RCC 7860 (cell line): ENCODE measurements at regions not wholly inside any gene's neighbourhood (a gene's known extent, or its start where the extent isn't known, plus 50 kb on each side); places are given as distances from the start of the nearest gene placed in this dataset.

Source experiments
- DNase-seq: peaks from one replicate; pipeline ENCODE4 v3.0.0-alpha.2; 2015; ENCODE audit warnings: low spot score
- FAIRE-seq: peaks from 2 replicates; lab custom pipeline; 2012; peaks lifted over from hg19 to GRCh38; lab: Jason Lieb, UNC

GRCh38 chr18:56188529-56189275 lies 449.7 kb downstream of the TXNL1 start:
- FAIRE-seq (no peak), DNase-seq (no peak)

- no peak for DNase-seq
- FAIRE-seq, result no peak
Measured at GRCh38 chr18:56186319-56186718, 452.1 kb downstream of the TXNL1 start.

- no peak for DNase-seq
- FAIRE-seq, result no peak
Measured at GRCh38 chr18:56185126-56185525, 453.3 kb downstream of the TXNL1 start.

- FAIRE-seq (no peak), DNase-seq (no peak)
Measured at GRCh38 chr18:56176751-56177150, 461.6 kb downstream of the TXNL1 start.

GRCh38 chr18:56175330-56176001 lies 462.9 kb downstream of the TXNL1 start:
- FAIRE-seq (no peak), DNase-seq (no peak)

GRCh38 chr18:56173542-56174220 lies 464.7 kb downstream of the TXNL1 start:
- DNase-seq (no peak), FAIRE-seq (no peak)

- no peak for FAIRE-seq
Measured at GRCh38 chr18:56172527-56172926, 465.9 kb downstream of the TXNL1 start.

GRCh38 chr18:56171848-56172247 lies 466.5 kb downstream of the TXNL1 start:
- no peak for DNase-seq

More at GRCh38 chr18:56172527-56172926, 465.9 kb downstream of the TXNL1 start:
- no peak for DNase-seq

GRCh38 chr18:56168049-56168781 lies 470.2 kb downstream of the TXNL1 start:
- peak; percentile 35 for DNase-seq
- FAIRE-seq, result no peak

More at GRCh38 chr18:56171848-56172247, 466.5 kb downstream of the TXNL1 start:
- no peak for FAIRE-seq

GRCh38 chr18:56167366-56167765 lies 471.0 kb downstream of the TXNL1 start:
- no peak for DNase-seq
- no peak for FAIRE-seq

- DNase-seq (no peak), FAIRE-seq (no peak)
Measured at GRCh38 chr18:56166914-56167313, 471.5 kb downstream of the TXNL1 start.

GRCh38 chr18:56165601-56166355 lies 472.6 kb downstream of the TXNL1 start:
- DNase-seq (no peak), FAIRE-seq (no peak)

- DNase-seq (no peak), FAIRE-seq (no peak)
Measured at GRCh38 chr18:56162311-56163265, 475.8 kb downstream of the TXNL1 start.

GRCh38 chr18:56161566-56162260 lies 476.7 kb downstream of the TXNL1 start:
- no peak for FAIRE-seq
- no peak for DNase-seq

GRCh38 chr18:56158676-56159075 lies 479.7 kb downstream of the TXNL1 start:
- no peak for DNase-seq
- FAIRE-seq, result no peak

- DNase-seq (no peak), FAIRE-seq (no peak)
Measured at GRCh38 chr18:56157541-56157940, 480.9 kb downstream of the TXNL1 start.

GRCh38 chr18:56152551-56153310 lies 485.7 kb downstream of the TXNL1 start:
- FAIRE-seq (no peak), DNase-seq (no peak)

GRCh38 chr18:56148373-56148772 lies 490.0 kb downstream of the TXNL1 start:
- no peak for FAIRE-seq
- peak; percentile 81 for DNase-seq
